ENCODE measurements at regions not wholly inside any gene's neighbourhood (a gene's known extent, or its start where the extent isn't known, plus 50 kb on each side); places are given as distances from the start of the nearest gene placed in this dataset.
A peak's percentile ranks its signal among the peaks of the same experiment; 100 is the strongest.

DNA sequence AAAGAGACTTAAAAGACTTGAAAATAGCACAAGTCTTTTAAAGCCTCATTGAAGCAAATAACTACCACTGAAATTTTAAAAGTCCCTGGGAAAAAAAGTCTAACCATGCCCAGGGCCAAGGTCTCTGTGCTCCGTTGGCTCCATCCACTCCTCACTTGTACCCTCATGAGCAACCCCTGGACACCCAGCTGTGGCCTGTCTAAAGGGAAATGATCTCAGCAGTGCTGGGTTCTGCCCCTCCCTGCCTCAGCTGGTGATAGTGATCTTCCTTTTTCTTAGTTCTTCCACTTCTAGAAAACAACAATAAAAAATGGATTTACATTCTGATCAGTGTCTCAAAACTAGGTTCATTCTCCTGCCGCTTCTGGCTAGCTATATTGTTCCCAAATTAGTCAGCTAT lies 423.5 kb upstream of the ADAMTS5 start:
- no peaks in the 10 kb centered on the region for H3K36me3 ChIP-seq (replicated peaks in 1 of 2; ENCODE audit: control insufficient read depth in 1 of 2, insufficient read depth in 2 of 2, low read length in 2 of 2)
- H3K27me3 ChIP-seq (ENCODE audit: control insufficient read depth in 2 of 2, insufficient read depth in 2 of 2, low read length in 2 of 2), result no peaks in the 10 kb centered on the region
- no peaks in the 10 kb centered on the region for H3K4me1 ChIP-seq (ENCODE audit: control insufficient read depth in 1 of 2, insufficient read depth in 2 of 2, low read length in 2 of 2)
- intact Hi-C loops (cut with micrococcal nuclease), result no loop called here
- no peak overlapping the region for H3K4me3 ChIP-seq (replicated peaks in 1 of 3; ENCODE audit: low read depth in 2 of 3, low read length in 3 of 3)
- Mint-ChIP-seq H3K36me3 (no peaks in the 10 kb centered on the region), H3K4me3 (peak overlapping the region in 1 of 2 donors; percentile 31), H3K4me1 (no peaks in the 10 kb centered on the region), H3K27me3 (ENCODE audit: low read depth in 3 of 3) (no peaks in the 10 kb centered on the region), H3K27ac (no peak overlapping the region), H3K9me3 (peaks cover under 1 to 15% (median 7%) of the 10 kb centered on the region in 7 donors)
- no peak for DNase-seq
- WGBS (ENCODE audit: insufficient coverage), result 86% methylated on average over 1 of the region's 2 CpGs
- no peaks in the 10 kb centered on the region for H4K20me1 ChIP-seq (ENCODE audit: insufficient read depth, low read length)
- TF ChIP-seq, protein P1, sequence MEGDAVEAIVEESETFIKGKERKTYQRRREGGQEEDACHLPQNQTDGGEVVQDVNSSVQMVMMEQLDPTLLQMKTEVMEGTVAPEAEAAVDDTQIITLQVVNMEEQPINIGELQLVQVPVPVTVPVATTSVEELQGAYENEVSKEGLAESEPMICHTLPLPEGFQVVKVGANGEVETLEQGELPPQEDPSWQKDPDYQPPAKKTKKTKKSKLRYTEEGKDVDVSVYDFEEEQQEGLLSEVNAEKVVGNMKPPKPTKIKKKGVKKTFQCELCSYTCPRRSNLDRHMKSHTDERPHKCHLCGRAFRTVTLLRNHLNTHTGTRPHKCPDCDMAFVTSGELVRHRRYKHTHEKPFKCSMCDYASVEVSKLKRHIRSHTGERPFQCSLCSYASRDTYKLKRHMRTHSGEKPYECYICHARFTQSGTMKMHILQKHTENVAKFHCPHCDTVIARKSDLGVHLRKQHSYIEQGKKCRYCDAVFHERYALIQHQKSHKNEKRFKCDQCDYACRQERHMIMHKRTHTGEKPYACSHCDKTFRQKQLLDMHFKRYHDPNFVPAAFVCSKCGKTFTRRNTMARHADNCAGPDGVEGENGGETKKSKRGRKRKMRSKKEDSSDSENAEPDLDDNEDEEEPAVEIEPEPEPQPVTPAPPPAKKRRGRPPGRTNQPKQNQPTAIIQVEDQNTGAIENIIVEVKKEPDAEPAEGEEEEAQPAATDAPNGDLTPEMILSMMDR (IDR thresholded peaks at IDR 0.05), result no peak
- no peak overlapping the region for H3K4me2 ChIP-seq (replicated peaks; ENCODE audit: extremely low read depth, low read length, poor library complexity, severe bottlenecking)
- no peak overlapping the region for H3K27ac ChIP-seq (ENCODE audit: low read depth in 1 of 2, low read length in 2 of 2)
- no peaks in the 10 kb centered on the region for H3K79me2 ChIP-seq (ENCODE audit: insufficient read depth, low read length)
- no peak overlapping the region for H3K9ac ChIP-seq (ENCODE audit: insufficient read depth, low read length, poor library complexity, severe bottlenecking)
- H2AFZ ChIP-seq (ENCODE audit: insufficient read depth, low read depth, low read length, poor library complexity, severe bottlenecking), result no peak overlapping the region
- peaks cover 10 to 12% of the 10 kb centered on the region in 2 donors for H3K9me3 ChIP-seq (replicated peaks in 1 of 2; ENCODE audit: control insufficient read depth in 1 of 2, insufficient read depth in 1 of 2, low read length in 2 of 2)

DNA sequence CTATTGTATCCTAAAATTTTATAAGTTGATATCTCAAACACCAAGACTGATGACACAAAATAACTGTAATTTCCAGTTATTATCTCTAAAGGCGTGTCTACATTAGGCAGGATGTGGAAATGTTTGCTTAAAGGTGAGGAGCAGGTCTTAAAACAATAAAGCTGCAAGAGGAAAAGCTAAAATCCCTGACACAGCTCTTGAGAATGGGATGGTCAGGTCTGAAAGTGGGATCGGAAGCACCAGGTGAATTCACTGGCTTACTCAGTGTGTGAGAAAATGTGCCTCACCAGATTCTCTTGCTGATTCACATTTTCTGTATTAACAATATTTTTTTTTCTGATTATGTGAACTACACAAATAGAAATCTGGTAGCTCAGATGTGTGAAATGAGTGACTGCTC lies 421.9 kb upstream of the ADAMTS5 start:
- no peak overlapping the region for H3K9ac ChIP-seq (ENCODE audit: insufficient read depth, low read length, poor library complexity, severe bottlenecking)
- Mint-ChIP-seq H3K9me3 (peaks cover 3 to 16% (median 8%) of the 10 kb centered on the region in 7 donors), H3K27ac (no peak overlapping the region), H3K27me3 (ENCODE audit: low read depth in 3 of 3) (no peaks in the 10 kb centered on the region), H3K36me3 (no peaks in the 10 kb centered on the region), H3K4me1 (no peaks in the 10 kb centered on the region), H3K4me3 (no peak overlapping the region)
- TF ChIP-seq, protein P1 (IDR thresholded peaks at IDR 0.05), result no peak
- peaks cover 12 to 16% of the 10 kb centered on the region in 2 donors for H3K9me3 ChIP-seq (replicated peaks in 1 of 2; ENCODE audit: control insufficient read depth in 1 of 2, insufficient read depth in 1 of 2, low read length in 2 of 2)
- H3K4me3 ChIP-seq (replicated peaks in 1 of 3; ENCODE audit: low read depth in 2 of 3, low read length in 3 of 3), result no peak overlapping the region
- H3K27me3 ChIP-seq (ENCODE audit: control insufficient read depth in 2 of 2, insufficient read depth in 2 of 2, low read length in 2 of 2), result no peaks in the 10 kb centered on the region
- no peak overlapping the region for H3K27ac ChIP-seq (ENCODE audit: low read depth in 1 of 2, low read length in 2 of 2)
- no peak overlapping the region for H3K4me2 ChIP-seq (replicated peaks; ENCODE audit: extremely low read depth, low read length, poor library complexity, severe bottlenecking)
- no peaks in the 10 kb centered on the region for H4K20me1 ChIP-seq (ENCODE audit: insufficient read depth, low read length)
- no peaks in the 10 kb centered on the region for H3K4me1 ChIP-seq (ENCODE audit: control insufficient read depth in 1 of 2, insufficient read depth in 2 of 2, low read length in 2 of 2)
- H2AFZ ChIP-seq (ENCODE audit: insufficient read depth, low read depth, low read length, poor library complexity, severe bottlenecking), result no peak overlapping the region
- intact Hi-C loops (cut with micrococcal nuclease), result no loop called here
- DNase-seq, result no peak
- WGBS (ENCODE audit: insufficient coverage), result no CpG with 5 or more reads among the region's 2 CpGs
- no peaks in the 10 kb centered on the region for H3K79me2 ChIP-seq (ENCODE audit: insufficient read depth, low read length)
- H3K36me3 ChIP-seq (replicated peaks in 1 of 2; ENCODE audit: control insufficient read depth in 1 of 2, insufficient read depth in 2 of 2, low read length in 2 of 2), result no peaks in the 10 kb centered on the region
